IMR-90 (cell line): ENCODE measurements at regions not wholly inside any gene's neighbourhood (a gene's known extent, or its start where the extent isn't known, plus 50 kb on each side); places are given as distances from the start of the nearest gene placed in this dataset.

Source experiments
- ATAC-seq: fragments of 200-7000 bp; cut with Tn5 transposase; 2 replicates; pipeline ENCODE4 v1.9.1; 2020; ENCODE audit warnings: low read depth, mild to moderate bottlenecking, moderate library complexity
- BruUV-seq: library from RNA; stranded (reverse); fragments of 400-500 nt; replicated peaks from 2 replicates; lab custom pipeline; 2021; lab: Mats Ljungman, UMichigan
- CTCF ChIA-PET: fragments of 300-600 bp; formaldehyde crosslinking; extraction: SDS; loops from one replicate; lab custom pipeline; 2021; ENCODE audit warnings: antibody characterized with exemption; lab: Yijun Ruan, JAX
- POLR2A ChIA-PET: fragments of 300-600 bp; sonication (Branson Sonifier 250); formaldehyde crosslinking; loops from one replicate; lab custom pipeline; 2022; ENCODE audit warnings: antibody characterized with exemption; ENCODE audit not compliant: unreplicated experiment; lab: Charles Lee
- DNase-seq: peaks from one replicate; pipeline ENCODE4 v3.0.0; 2013
- H2AFZ ChIP-seq: replicated peaks from 2 replicates; pipeline ENCODE3; 2013; ENCODE audit warnings: low read length, mild to moderate bottlenecking; ENCODE audit not compliant: poor library complexity
- H2AK5ac ChIP-seq: 2 replicates; pipeline ENCODE4 v1.6.1; 2013; ENCODE audit warnings: low read depth, low read length, inconsistent platforms
- H2AK9ac ChIP-seq: replicated peaks from 2 replicates; pipeline ENCODE3; 2013; ENCODE audit warnings: mild to moderate bottlenecking, low read depth, low read length, moderate library complexity; ENCODE audit not compliant: poor library complexity
- H2BK120ac ChIP-seq: 2 replicates; pipeline ENCODE4 v1.6.1; 2013; ENCODE audit warnings: low read depth, low read length, inconsistent platforms
- H2BK15ac ChIP-seq: 3 replicates; pipeline ENCODE4 v1.6.1; 2013; ENCODE audit warnings: low read depth, low read length, inconsistent platforms
- H2BK20ac ChIP-seq: 2 replicates; pipeline ENCODE4 v1.6.1; 2013; ENCODE audit warnings: low read depth, mild to moderate bottlenecking, inconsistent platforms, low read length, moderate library complexity
- H2BK5ac ChIP-seq: 2 replicates; pipeline ENCODE4 v1.6.1; 2013; ENCODE audit warnings: mild to moderate bottlenecking, low read depth, low read length, inconsistent platforms; ENCODE audit not compliant: poor library complexity, severe bottlenecking
- H3K14ac ChIP-seq: replicated peaks from 2 replicates; pipeline ENCODE4 v1.6.1; 2013; ENCODE audit warnings: low read depth, low read length, inconsistent platforms
- H3K18ac ChIP-seq: 2 replicates; pipeline ENCODE4 v1.6.1; 2013; ENCODE audit warnings: low read depth, low read length, control low read depth
- H3K23ac ChIP-seq: 2 replicates; pipeline ENCODE4 v1.6.1; 2013; ENCODE audit warnings: low read depth, low read length, inconsistent platforms
- H3K27ac ChIP-seq: 2 replicates; pipeline ENCODE4 v1.5.1; 2013; ENCODE audit warnings: mild to moderate bottlenecking, control low read depth, low read length; ENCODE audit not compliant: insufficient read depth
- H3K27me3 ChIP-seq: 2 replicates; pipeline ENCODE4 v1.6.1; 2013; ENCODE audit warnings: low read length; ENCODE audit not compliant: control insufficient read depth, insufficient read depth
- H3K36me3 ChIP-seq: 2 replicates; pipeline ENCODE4 v1.6.1; 2013; ENCODE audit warnings: low read length, mixed read lengths; ENCODE audit not compliant: control insufficient read depth, insufficient read depth
- H3K4ac ChIP-seq: 2 replicates; pipeline ENCODE4 v1.6.1; 2013; ENCODE audit warnings: low read depth, low read length, inconsistent platforms
- H3K4me1 ChIP-seq: 2 replicates; pipeline ENCODE4 v1.6.1; 2013; ENCODE audit warnings: low read length, mixed read lengths; ENCODE audit not compliant: control insufficient read depth, insufficient read depth
- H3K4me2 ChIP-seq: 2 replicates; pipeline ENCODE4 v1.6.1; 2013; ENCODE audit warnings: low read depth, mild to moderate bottlenecking, control low read depth, low read length, moderate library complexity
- H3K4me3 ChIP-seq: 2 replicates; pipeline ENCODE4 v1.5.1; 2013; ENCODE audit warnings: low read depth, mild to moderate bottlenecking, control low read depth, low read length, moderate library complexity; ENCODE audit not compliant: insufficient read depth
- H3K56ac ChIP-seq: 2 replicates; pipeline ENCODE4 v1.6.1; 2013; ENCODE audit warnings: low read length, inconsistent platforms; ENCODE audit not compliant: insufficient read depth; ENCODE audit errors: extremely low read depth
- H3K79me1 ChIP-seq, 2 experiments: 2 replicates each; pipeline ENCODE4 v1.6.1; 2013; ENCODE audit warnings: low read length in 2 of 2, inconsistent platforms in 1 of 2, low read depth in 1 of 2
- H3K9ac ChIP-seq: 2 replicates; pipeline ENCODE4 v1.6.1; 2013; ENCODE audit warnings: low read depth, low read length, control low read depth
- H3K9me1 ChIP-seq: 2 replicates; pipeline ENCODE4 v1.6.1; 2013; ENCODE audit warnings: low read length, inconsistent platforms; ENCODE audit not compliant: insufficient read depth
- H3K9me3 ChIP-seq: 2 replicates; pipeline ENCODE4 v1.6.1; 2013; ENCODE audit warnings: low read length; ENCODE audit not compliant: control insufficient read depth, insufficient read depth
- H4K20me1 ChIP-seq: 2 replicates; pipeline ENCODE4 v1.6.1; 2013; ENCODE audit warnings: low read length, inconsistent platforms; ENCODE audit not compliant: insufficient read depth
- H4K5ac ChIP-seq: 2 replicates; pipeline ENCODE4 v1.6.1; 2013; ENCODE audit warnings: mild to moderate bottlenecking, low read depth, low read length, control low read depth
- H4K8ac ChIP-seq, 2 experiments: 2 replicates each; pipeline ENCODE4 v1.6.1; 2013; ENCODE audit warnings: low read depth in 2 of 2, low read length in 2 of 2, control low read depth in 1 of 2, inconsistent platforms in 1 of 2
- H4K91ac ChIP-seq: 2 replicates; pipeline ENCODE4 v1.6.1; 2013; ENCODE audit warnings: low read depth, low read length, inconsistent platforms; ENCODE audit not compliant: insufficient read depth
- BHLHE40 ChIP-seq: fragments of 150-350 bp; IDR thresholded peaks from 2 replicates; pipeline ENCODE4 v1.6.1; 2016; ENCODE audit warnings: mild to moderate bottlenecking, low read depth, low read length
- CEBPB ChIP-seq: IDR thresholded peaks from 2 replicates; pipeline ENCODE4 v1.6.1; 2012; ENCODE audit warnings: low read depth, low read length, improper control_type of control experiment
- CHD1 ChIP-seq: IDR thresholded peaks from 2 replicates; pipeline ENCODE4 v1.6.1; 2012; ENCODE audit warnings: low read depth, low read length, improper control_type of control experiment
- MAZ ChIP-seq: IDR thresholded peaks from 2 replicates; pipeline ENCODE4 v1.6.1; 2012; ENCODE audit warnings: low read depth, mild to moderate bottlenecking, low read length, improper control_type of control experiment, moderate library complexity, borderline replicate concordance
- MXI1 ChIP-seq: IDR thresholded peaks from 2 replicates; pipeline ENCODE4 v1.6.1; 2012; ENCODE audit warnings: low read depth, mild to moderate bottlenecking, low read length, moderate library complexity, borderline replicate concordance
- NFE2L2 ChIP-seq: fragments of 150-350 bp; IDR thresholded peaks from 2 replicates; pipeline ENCODE4 v1.6.1; 2016; ENCODE audit warnings: low read depth, mild to moderate bottlenecking, low read length
- POLR2A ChIP-seq: IDR thresholded peaks from 2 replicates; pipeline ENCODE4 v1.6.1; 2012; ENCODE audit warnings: mild to moderate bottlenecking, low read depth, low read length
- RAD21 ChIP-seq: IDR thresholded peaks from 2 replicates; pipeline ENCODE4 v1.6.1; 2012; ENCODE audit warnings: low read length, improper control_type of control experiment
- RCOR1 ChIP-seq: IDR thresholded peaks from 2 replicates; pipeline ENCODE4 v1.6.1; 2012; ENCODE audit warnings: mild to moderate bottlenecking, low read length, improper control_type of control experiment; ENCODE audit not compliant: insufficient replicate concordance
- WGBS, 2 experiments: methylation state at CpG; one replicate each; pipeline versions ENCODE4 v1.1.5 to v1.1.7; 2013; ENCODE audit warnings: missing lambda C conversion rate in 2 of 2; ENCODE audit not compliant: insufficient read length in 1 of 2; ENCODE audit errors: extremely low coverage in 2 of 2; 5-methylcytosine and 5-hydroxymethylcytosine counted together
- dilution Hi-C: fragments of 300-500 bp; cut with HindIII; formaldehyde crosslinking; loops from one replicate; pipeline ENCODE4 v1.14.3; 2018; ENCODE audit warnings: low sequenced_read_pairs; ENCODE audit not compliant: unreplicated experiment
- in situ Hi-C: fragments of 300-500 bp; cut with MboI; formaldehyde crosslinking; loops from 3 replicates; pipeline ENCODE4 v1.14.3; 2019; ENCODE audit warnings: low sequenced_read_pairs, inconsistent platforms, mixed read lengths
- intact Hi-C: fragments of 100-400 bp; cut with micrococcal nuclease; formaldehyde crosslinking; loops from 2 replicates; pipeline ENCODE4 v1.10.0; 2022
- TF ChIP-seq, protein P1 (sequence below): fragments of 150-350 bp; IDR thresholded peaks from 2 replicates; pipeline ENCODE4 v1.6.1; 2017; ENCODE audit warnings: mild to moderate bottlenecking, antibody characterized with exemption, low read length, low read depth
- TF ChIP-seq, protein P2 (sequence below): conservative IDR thresholded peaks from 2 replicates; pipeline ENCODE4 v1.5.1; 2012; ENCODE audit warnings: mild to moderate bottlenecking, low read depth, low read length, improper control_type of control experiment

- no TSS peak for BruUV-seq
- intact Hi-C loops (no loop called here), dilution Hi-C loops (no loop called here), in situ Hi-C loops (no loop called here)
- 0 out of 2 replicates have a peak, but pooled peaks cover 2% of the 10 kb centered on the region for H3K9me3 ChIP-seq
- no peak overlapping the region for H4K91ac ChIP-seq
- TF ChIP-seq BHLHE40 (no peak), MXI1 (no peak), CHD1 (no peak), NFE2L2 (no peak), RCOR1 (no peak), RAD21 (no peak), POLR2A (no peak), MAZ (no peak), CEBPB (no peak)
- TF ChIP-seq, protein P1, sequence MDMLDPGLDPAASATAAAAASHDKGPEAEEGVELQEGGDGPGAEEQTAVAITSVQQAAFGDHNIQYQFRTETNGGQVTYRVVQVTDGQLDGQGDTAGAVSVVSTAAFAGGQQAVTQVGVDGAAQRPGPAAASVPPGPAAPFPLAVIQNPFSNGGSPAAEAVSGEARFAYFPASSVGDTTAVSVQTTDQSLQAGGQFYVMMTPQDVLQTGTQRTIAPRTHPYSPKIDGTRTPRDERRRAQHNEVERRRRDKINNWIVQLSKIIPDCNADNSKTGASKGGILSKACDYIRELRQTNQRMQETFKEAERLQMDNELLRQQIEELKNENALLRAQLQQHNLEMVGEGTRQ: no peak
- TF ChIP-seq, protein P2, sequence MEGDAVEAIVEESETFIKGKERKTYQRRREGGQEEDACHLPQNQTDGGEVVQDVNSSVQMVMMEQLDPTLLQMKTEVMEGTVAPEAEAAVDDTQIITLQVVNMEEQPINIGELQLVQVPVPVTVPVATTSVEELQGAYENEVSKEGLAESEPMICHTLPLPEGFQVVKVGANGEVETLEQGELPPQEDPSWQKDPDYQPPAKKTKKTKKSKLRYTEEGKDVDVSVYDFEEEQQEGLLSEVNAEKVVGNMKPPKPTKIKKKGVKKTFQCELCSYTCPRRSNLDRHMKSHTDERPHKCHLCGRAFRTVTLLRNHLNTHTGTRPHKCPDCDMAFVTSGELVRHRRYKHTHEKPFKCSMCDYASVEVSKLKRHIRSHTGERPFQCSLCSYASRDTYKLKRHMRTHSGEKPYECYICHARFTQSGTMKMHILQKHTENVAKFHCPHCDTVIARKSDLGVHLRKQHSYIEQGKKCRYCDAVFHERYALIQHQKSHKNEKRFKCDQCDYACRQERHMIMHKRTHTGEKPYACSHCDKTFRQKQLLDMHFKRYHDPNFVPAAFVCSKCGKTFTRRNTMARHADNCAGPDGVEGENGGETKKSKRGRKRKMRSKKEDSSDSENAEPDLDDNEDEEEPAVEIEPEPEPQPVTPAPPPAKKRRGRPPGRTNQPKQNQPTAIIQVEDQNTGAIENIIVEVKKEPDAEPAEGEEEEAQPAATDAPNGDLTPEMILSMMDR: no peak
- H3K4me2 ChIP-seq: no peak overlapping the region
- ATAC-seq (no peak), DNase-seq (no peak)
- H3K23ac ChIP-seq: no peak overlapping the region
- H3K4ac ChIP-seq: no peak overlapping the region
- no peak overlapping the region for H2BK120ac ChIP-seq
- H3K27ac ChIP-seq: no peak overlapping the region
- no peaks in the 10 kb centered on the region for H3K36me3 ChIP-seq
- H3K79me1 ChIP-seq: no peaks in the 10 kb centered on the region
- H3K27me3 ChIP-seq: no peaks in the 10 kb centered on the region
- no peak overlapping the region for H2AFZ ChIP-seq
- H3K9ac ChIP-seq: no peak overlapping the region
- no peak overlapping the region for H3K18ac ChIP-seq
- H2BK5ac ChIP-seq: no peak overlapping the region
- H3K4me3 ChIP-seq: no peak overlapping the region
- no peak overlapping the region for H4K8ac ChIP-seq
- no peak overlapping the region for H2AK5ac ChIP-seq
- no peak overlapping the region for H3K14ac ChIP-seq
- H3K56ac ChIP-seq: no peak overlapping the region
- H2AK9ac ChIP-seq: no peak overlapping the region
- no peak overlapping the region for H4K5ac ChIP-seq
- ChIA-PET POLR2A (no interaction called here), CTCF (no interaction called here)
- no peak overlapping the region for H2BK15ac ChIP-seq
- WGBS, 2 experiments: no CpG with 5 or more reads among the region's 1 CpG
- no peak overlapping the region for H2BK20ac ChIP-seq
- no peaks in the 10 kb centered on the region for H4K20me1 ChIP-seq
- no peaks in the 10 kb centered on the region for H3K9me1 ChIP-seq
- H3K4me1 ChIP-seq: no peaks in the 10 kb centered on the region
Measured at GRCh38 chr1:87678266-87678665, 349.6 kb downstream of the LMO4 start.
